Keratinocyte (primary cell): ENCODE measurements at regions not wholly inside any gene's neighbourhood (a gene's known extent, or its start where the extent isn't known, plus 50 kb on each side); places are given as distances from the start of the nearest gene placed in this dataset.

ENCODE experiments used
- DNase-seq: peaks from one replicate; pipeline ENCODE4 v3.0.0-alpha.2; 2011; ENCODE audit warnings: low read depth, missing footprints, low spot score
- FAIRE-seq: peaks from 2 replicates; lab custom pipeline; 2011; peaks lifted over from hg19 to GRCh38; lab: Jason Lieb, UNC
- H2AFZ ChIP-seq: 2 replicates; pipeline ENCODE4 v1.6.0; 2012; ENCODE audit warnings: low read length, control low read depth, inconsistent platforms; ENCODE audit not compliant: control insufficient read depth
- H3K27ac ChIP-seq: 2 replicates; pipeline ENCODE4 v1.5.1; 2011; ENCODE audit warnings: low read length; ENCODE audit not compliant: control insufficient read depth, insufficient read depth
- H3K27me3 ChIP-seq: 3 replicates; pipeline ENCODE4 v1.6.0; 2011; ENCODE audit warnings: low read length; ENCODE audit not compliant: control insufficient read depth, insufficient read depth; ENCODE audit errors: extremely low read depth
- H3K36me3 ChIP-seq, 2 experiments: 2 replicates in 1 of 2; 3 replicates in 1 of 2; pipeline ENCODE4 v1.5.1; 2011; ENCODE audit warnings: low read length in 2 of 2, mild to moderate bottlenecking in 1 of 2; ENCODE audit not compliant: control insufficient read depth in 2 of 2, insufficient read depth in 2 of 2; ENCODE audit errors: extremely low read depth in 1 of 2
- H3K4me1 ChIP-seq: 3 replicates; pipeline ENCODE4 v1.5.1; 2011; ENCODE audit warnings: low read length; ENCODE audit not compliant: control insufficient read depth, insufficient read depth; ENCODE audit errors: extremely low read depth
- H3K4me2 ChIP-seq: 3 replicates; pipeline ENCODE4 v1.6.0; 2011; ENCODE audit warnings: low read depth, low read length; ENCODE audit not compliant: control insufficient read depth, insufficient read depth; ENCODE audit errors: extremely low read depth
- H3K4me3 ChIP-seq, 3 experiments: fragments of 200-600 bp in 1 of 3; sonication (generic) in 1 of 3; 2 replicates in 2 of 3; 3 replicates in 1 of 3; pipeline ENCODE4 v1.5.1; 2011 to 2016; ENCODE audit warnings: low read length in 3 of 3, mild to moderate bottlenecking in 3 of 3, control low read depth in 2 of 3, inconsistent platforms in 1 of 3, low read depth in 1 of 3, mixed read lengths in 1 of 3, mixed run types in 1 of 3, moderate library complexity in 1 of 3; ENCODE audit not compliant: control insufficient read depth in 2 of 3, insufficient read depth in 2 of 3; ENCODE audit errors: extremely low read depth in 1 of 3
- H3K79me2 ChIP-seq: 2 replicates; pipeline ENCODE4 v1.6.0; 2012; ENCODE audit warnings: low read length; ENCODE audit not compliant: control insufficient read depth, insufficient read depth
- H3K9ac ChIP-seq: 3 replicates; pipeline ENCODE4 v1.6.0; 2011; ENCODE audit warnings: low read length; ENCODE audit not compliant: control insufficient read depth, insufficient read depth; ENCODE audit errors: extremely low read depth
- H3K9me1 ChIP-seq: 3 replicates; pipeline ENCODE4 v1.6.0; 2011; ENCODE audit warnings: low read length; ENCODE audit not compliant: control insufficient read depth, insufficient read depth; ENCODE audit errors: extremely low read depth
- H3K9me3 ChIP-seq: 2 replicates; pipeline ENCODE4 v1.5.1; 2012; ENCODE audit warnings: low read depth, low read length; ENCODE audit not compliant: control insufficient read depth
- H4K20me1 ChIP-seq: 3 replicates; pipeline ENCODE4 v1.6.0; 2011; ENCODE audit warnings: low read length; ENCODE audit not compliant: control insufficient read depth, insufficient read depth; ENCODE audit errors: extremely low read depth
- EZH2 ChIP-seq: IDR thresholded peaks from one replicate; pipeline ENCODE4 v1.6.1; 2012; ENCODE audit warnings: inconsistent platforms, mild to moderate bottlenecking, low read length, moderate library complexity
- dilution Hi-C: fragments of 300-500 bp; cut with MboI; formaldehyde crosslinking; loops from one replicate; pipeline ENCODE4 v1.7.0; 2020; ENCODE audit warnings: low sequenced_read_pairs; ENCODE audit not compliant: extremely low pct_ligation_motif_present
- TF ChIP-seq, protein P1 (sequence below), 3 experiments: IDR thresholded peaks in 1 of 3; conservative IDR thresholded peaks in 1 of 3; optimal IDR thresholded peaks in 1 of 3; 2 replicates in 2 of 3; 3 replicates in 1 of 3; pipeline versions ENCODE3 to v1.5.1; 2011; ENCODE audit warnings: low read length in 3 of 3, mild to moderate bottlenecking in 3 of 3, moderate library complexity in 2 of 3, control low read depth in 1 of 3, inconsistent platforms in 1 of 3; ENCODE audit not compliant: insufficient read depth in 2 of 3; ENCODE audit errors: extremely low read depth in 1 of 3

DNA sequence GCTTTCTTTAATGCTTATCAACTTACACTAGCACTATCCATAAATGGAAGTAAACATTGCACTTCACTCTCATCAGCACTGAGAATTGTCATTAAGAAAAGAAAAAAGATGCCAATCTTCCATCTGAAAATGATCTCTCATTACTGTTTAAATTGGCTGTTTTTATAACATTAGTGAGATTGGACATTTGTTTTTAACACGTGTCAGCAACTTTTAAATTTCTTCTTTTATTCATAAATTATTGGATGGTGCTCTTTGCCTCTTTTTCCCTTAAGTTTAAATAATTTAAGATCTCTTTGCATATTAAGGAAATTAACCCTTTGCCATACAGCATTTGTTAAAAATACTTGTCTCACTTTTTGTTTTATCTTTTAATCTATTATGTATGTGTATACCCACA, 146.5 kb upstream of the CHST9 start:
- H3K79me2 ChIP-seq = no peaks in the 10 kb centered on the region
- H3K4me1 ChIP-seq = no peaks in the 10 kb centered on the region
- H2AFZ ChIP-seq = no peak overlapping the region
- dilution Hi-C loops = no loop called here
- no peak overlapping the region for H3K9ac ChIP-seq
- no peak overlapping the region for H3K4me3 ChIP-seq
- TF ChIP-seq EZH2 = no peak
- TF ChIP-seq, protein P1, sequence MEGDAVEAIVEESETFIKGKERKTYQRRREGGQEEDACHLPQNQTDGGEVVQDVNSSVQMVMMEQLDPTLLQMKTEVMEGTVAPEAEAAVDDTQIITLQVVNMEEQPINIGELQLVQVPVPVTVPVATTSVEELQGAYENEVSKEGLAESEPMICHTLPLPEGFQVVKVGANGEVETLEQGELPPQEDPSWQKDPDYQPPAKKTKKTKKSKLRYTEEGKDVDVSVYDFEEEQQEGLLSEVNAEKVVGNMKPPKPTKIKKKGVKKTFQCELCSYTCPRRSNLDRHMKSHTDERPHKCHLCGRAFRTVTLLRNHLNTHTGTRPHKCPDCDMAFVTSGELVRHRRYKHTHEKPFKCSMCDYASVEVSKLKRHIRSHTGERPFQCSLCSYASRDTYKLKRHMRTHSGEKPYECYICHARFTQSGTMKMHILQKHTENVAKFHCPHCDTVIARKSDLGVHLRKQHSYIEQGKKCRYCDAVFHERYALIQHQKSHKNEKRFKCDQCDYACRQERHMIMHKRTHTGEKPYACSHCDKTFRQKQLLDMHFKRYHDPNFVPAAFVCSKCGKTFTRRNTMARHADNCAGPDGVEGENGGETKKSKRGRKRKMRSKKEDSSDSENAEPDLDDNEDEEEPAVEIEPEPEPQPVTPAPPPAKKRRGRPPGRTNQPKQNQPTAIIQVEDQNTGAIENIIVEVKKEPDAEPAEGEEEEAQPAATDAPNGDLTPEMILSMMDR (optimal IDR thresholded peaks at IDR 0.05 in 1 of 3, IDR thresholded peaks at IDR 0.05 in 1 of 3, conservative IDR thresholded peaks at IDR 0.05 in 1 of 3; ENCODE audit: extremely low read depth in 1 of 3, insufficient read depth in 2 of 3, low read length in 3 of 3) = no peak
- H4K20me1 ChIP-seq = no peaks in the 10 kb centered on the region
- no peak overlapping the region for H3K4me2 ChIP-seq
- no peak for FAIRE-seq
- H3K9me3 ChIP-seq = no peaks in the 10 kb centered on the region
- no peaks in the 10 kb centered on the region for H3K9me1 ChIP-seq
- no peaks in the 10 kb centered on the region for H3K27me3 ChIP-seq
- no peaks in the 10 kb centered on the region for H3K36me3 ChIP-seq
- DNase-seq = no peak
- H3K27ac ChIP-seq = no peak overlapping the region

DNA sequence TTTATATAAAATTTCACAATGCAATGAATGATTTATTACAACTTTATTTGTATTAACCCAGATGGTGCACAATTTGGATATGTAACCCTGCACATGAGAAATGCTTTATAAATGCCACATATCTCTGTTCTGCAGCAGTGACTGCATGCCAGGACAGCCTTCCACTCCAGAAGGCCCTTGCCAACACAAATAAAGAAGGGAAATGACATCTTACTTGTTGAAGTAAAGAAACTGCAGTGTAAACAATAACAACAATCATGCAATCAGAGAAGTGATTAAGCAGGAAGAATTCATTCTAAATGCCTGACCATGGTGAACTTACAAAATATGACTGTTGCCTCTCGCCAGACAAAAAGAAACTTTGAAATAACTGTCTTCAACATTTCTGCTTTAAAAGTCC, 129.9 kb upstream of the CHST9 start:
- no peak overlapping the region for H2AFZ ChIP-seq
- H3K9me1 ChIP-seq = no peaks in the 10 kb centered on the region
- no peaks in the 10 kb centered on the region for H4K20me1 ChIP-seq
- no peak for FAIRE-seq
- H3K4me2 ChIP-seq = no peak overlapping the region
- DNase-seq = no peak
- no peaks in the 10 kb centered on the region for H3K9me3 ChIP-seq
- H3K4me3 ChIP-seq = no peak overlapping the region
- no peaks in the 10 kb centered on the region for H3K27me3 ChIP-seq
- no peaks in the 10 kb centered on the region for H3K4me1 ChIP-seq
- dilution Hi-C loops = no loop called here
- H3K9ac ChIP-seq = no peak overlapping the region
- H3K36me3 ChIP-seq = no peaks in the 10 kb centered on the region
- TF ChIP-seq, protein P1 (optimal IDR thresholded peaks at IDR 0.05 in 1 of 3, IDR thresholded peaks at IDR 0.05 in 1 of 3, conservative IDR thresholded peaks at IDR 0.05 in 1 of 3; ENCODE audit: extremely low read depth in 1 of 3, insufficient read depth in 2 of 3, low read length in 3 of 3) = no peak
- TF ChIP-seq EZH2 = no peak
- no peaks in the 10 kb centered on the region for H3K79me2 ChIP-seq
- no peak overlapping the region for H3K27ac ChIP-seq
